ENCODE measurements at regions not wholly inside any gene's neighbourhood (a gene's known extent, or its start where the extent isn't known, plus 50 kb on each side); places are given as distances from the start of the nearest gene placed in this dataset.

DNA sequence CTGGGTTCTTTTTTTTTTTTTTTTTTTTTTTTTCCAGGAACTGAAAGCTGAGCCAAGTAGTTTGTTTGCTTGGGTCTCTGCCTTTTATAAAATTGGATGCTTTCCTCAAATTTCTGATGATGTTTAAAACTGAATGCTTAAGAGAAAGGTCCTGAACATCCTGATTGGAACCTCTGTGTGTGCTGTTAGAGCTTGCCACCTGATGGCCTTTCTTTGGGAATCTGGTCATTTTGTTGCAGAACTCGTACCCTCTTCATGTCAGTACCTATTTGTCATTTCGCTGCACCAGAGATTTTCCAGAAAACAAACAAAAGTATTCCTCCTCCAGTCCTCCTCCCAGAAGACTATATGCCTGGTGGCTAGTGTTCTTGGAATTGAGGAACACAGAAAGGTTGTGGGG is 81.2 kb upstream of the KLF12 start:
- no peak overlapping the region for H2AK5ac ChIP-seq (ENCODE audit: low read depth, low read length)
- no peak overlapping the region for H2BK20ac ChIP-seq (ENCODE audit: low read length)
- H3K56ac ChIP-seq (replicated peaks; ENCODE audit: insufficient read length, low read depth, low read length), result no peak overlapping the region
- ChIA-PET CTCF (ENCODE audit: partially characterized antibody) (no interaction called here), POLR2A (ENCODE audit: partially characterized antibody) (no interaction called here)
- H3K23ac ChIP-seq (ENCODE audit: insufficient read length), result no peak overlapping the region
- H4K20me1 ChIP-seq (replicated peaks in 1 of 2; ENCODE audit: control insufficient read depth in 1 of 2, insufficient read depth in 2 of 2, low read length in 2 of 2), result no peaks in the 10 kb centered on the region
- no peaks in the 10 kb centered on the region for H3K9me3 ChIP-seq (ENCODE audit: insufficient read depth in 2 of 2, low read depth in 1 of 2, low read length in 1 of 2)
- no peak for FAIRE-seq
- no peak overlapping the region for H2BK12ac ChIP-seq (ENCODE audit: low read depth, low read length)
- H3K9ac ChIP-seq (replicated peaks in 1 of 4; ENCODE audit: extremely low read depth in 1 of 4, low read depth in 3 of 4, low read length in 3 of 4), result no peak overlapping the region
- DNase-seq (ENCODE audit: low read depth in 1 of 2, low spot score in 2 of 2), result no peak
- H3K4ac ChIP-seq (replicated peaks; ENCODE audit: insufficient read length, low read depth, low read length), result no peak overlapping the region
- no peak overlapping the region for H4K8ac ChIP-seq (ENCODE audit: extremely low read depth, insufficient read depth, low read length)
- H4K91ac ChIP-seq (replicated peaks; ENCODE audit: insufficient read length, low read length), result no peak overlapping the region
- H2AFZ ChIP-seq (ENCODE audit: low read length), result no peak overlapping the region
- H3K23me2 ChIP-seq (ENCODE audit: low read depth, low read length), result no peaks in the 10 kb centered on the region; the same call in 1 of the 2 replicates
- no peak overlapping the region for H3K18ac ChIP-seq (ENCODE audit: extremely low read depth, low read length)
- no peaks in the 10 kb centered on the region for H3K79me1 ChIP-seq (ENCODE audit: low read depth, low read length)
- H3K4me3 ChIP-seq (ENCODE audit: extremely low read depth in 1 of 4, insufficient read depth in 2 of 4, low read depth in 3 of 4, low read length in 4 of 4), result no peak overlapping the region
- no peak overlapping the region for H2BK5ac ChIP-seq (ENCODE audit: low read depth, low read length)
- no peak overlapping the region for H3K4me2 ChIP-seq (ENCODE audit: insufficient read depth in 1 of 2, low read depth in 2 of 2, low read length in 2 of 2)
- H4K5ac ChIP-seq (ENCODE audit: insufficient read length, low read depth, low read length), result no peak overlapping the region
- no peak overlapping the region for H3K27ac ChIP-seq (ENCODE audit: low read depth, low read length)
- H3K79me2 ChIP-seq (ENCODE audit: control insufficient read depth in 1 of 2, insufficient read depth in 2 of 2, low read length in 2 of 2), result no peaks in the 10 kb centered on the region
- WGBS, 2 experiments (ENCODE audit: extremely low coverage in 1 of 2, insufficient coverage in 1 of 2, insufficient read length in 1 of 2, insufficient replicate concordance in 2 of 2, low coverage in 1 of 2, low lambda C conversion rate in 2 of 2, missing lambda C conversion rate in 1 of 2), result 91% methylated on average over 2 of the region's 2 CpGs; no CpG with 5 or more reads in 1 of the 2 experiments
- H3K27me3 ChIP-seq (replicated peaks in 1 of 4; ENCODE audit: control insufficient read depth in 3 of 4, extremely low read depth in 1 of 4, insufficient read depth in 3 of 4, low read length in 3 of 4), result no peaks in the 10 kb centered on the region
- H2BK120ac ChIP-seq (replicated peaks; ENCODE audit: low read depth, low read length), result no peak overlapping the region
- no peak overlapping the region for H2BK15ac ChIP-seq (ENCODE audit: low read length)
- no peaks in the 10 kb centered on the region for H3K4me1 ChIP-seq (replicated peaks in 1 of 4; ENCODE audit: control insufficient read depth in 3 of 4, insufficient read depth in 4 of 4, low read length in 3 of 4)
- no peak overlapping the region for H3K14ac ChIP-seq (ENCODE audit: insufficient read length)
- H3K36me3 ChIP-seq (ENCODE audit: control insufficient read depth in 2 of 4, insufficient read depth in 4 of 4, low read length in 3 of 4), result no peaks in the 10 kb centered on the region
- no peak for TF ChIP-seq HDAC2 (IDR thresholded peaks at IDR 0.05; ENCODE audit: borderline replicate concordance in 1 of 2, low read depth in 2 of 2, low read length in 2 of 2)
- no peak for TF ChIP-seq CHD1 (IDR thresholded peaks at IDR 0.05; ENCODE audit: low read depth, low read length)
- no peak for TF ChIP-seq EGR1 (IDR thresholded peaks at IDR 0.05; ENCODE audit: borderline replicate concordance, low read depth, low read length)
- TF ChIP-seq, protein P1, sequence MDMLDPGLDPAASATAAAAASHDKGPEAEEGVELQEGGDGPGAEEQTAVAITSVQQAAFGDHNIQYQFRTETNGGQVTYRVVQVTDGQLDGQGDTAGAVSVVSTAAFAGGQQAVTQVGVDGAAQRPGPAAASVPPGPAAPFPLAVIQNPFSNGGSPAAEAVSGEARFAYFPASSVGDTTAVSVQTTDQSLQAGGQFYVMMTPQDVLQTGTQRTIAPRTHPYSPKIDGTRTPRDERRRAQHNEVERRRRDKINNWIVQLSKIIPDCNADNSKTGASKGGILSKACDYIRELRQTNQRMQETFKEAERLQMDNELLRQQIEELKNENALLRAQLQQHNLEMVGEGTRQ (IDR thresholded peaks at IDR 0.05; ENCODE audit: low read length), result no peak
- no peak for TF ChIP-seq EP300 (IDR thresholded peaks at IDR 0.05; ENCODE audit: borderline replicate concordance in 1 of 2, low read depth in 2 of 2, low read length in 2 of 2)
- TF ChIP-seq POU5F1 (IDR thresholded peaks at IDR 0.05; ENCODE audit: low read depth, low read length), result no peak
- no peak for TF ChIP-seq KDM1A (IDR thresholded peaks at IDR 0.05; ENCODE audit: borderline replicate concordance, low read length)
- no peak for TF ChIP-seq POLR2A (IDR thresholded peaks at IDR 0.05; ENCODE audit: control extremely low read depth in 1 of 2, low read depth in 2 of 2, low read length in 2 of 2)
- TF ChIP-seq SUZ12 (IDR thresholded peaks at IDR 0.05; ENCODE audit: low read length), result no peak
- TF ChIP-seq RFX5 (IDR thresholded peaks at IDR 0.05; ENCODE audit: borderline replicate concordance, low read depth, low read length), result no peak
- TF ChIP-seq, protein P2, sequence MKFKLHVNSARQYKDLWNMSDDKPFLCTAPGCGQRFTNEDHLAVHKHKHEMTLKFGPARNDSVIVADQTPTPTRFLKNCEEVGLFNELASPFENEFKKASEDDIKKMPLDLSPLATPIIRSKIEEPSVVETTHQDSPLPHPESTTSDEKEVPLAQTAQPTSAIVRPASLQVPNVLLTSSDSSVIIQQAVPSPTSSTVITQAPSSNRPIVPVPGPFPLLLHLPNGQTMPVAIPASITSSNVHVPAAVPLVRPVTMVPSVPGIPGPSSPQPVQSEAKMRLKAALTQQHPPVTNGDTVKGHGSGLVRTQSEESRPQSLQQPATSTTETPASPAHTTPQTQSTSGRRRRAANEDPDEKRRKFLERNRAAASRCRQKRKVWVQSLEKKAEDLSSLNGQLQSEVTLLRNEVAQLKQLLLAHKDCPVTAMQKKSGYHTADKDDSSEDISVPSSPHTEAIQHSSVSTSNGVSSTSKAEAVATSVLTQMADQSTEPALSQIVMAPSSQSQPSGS (IDR thresholded peaks at IDR 0.05; ENCODE audit: low read length), result no peak
- TF ChIP-seq POLR2AphosphoS5 (IDR thresholded peaks at IDR 0.05; ENCODE audit: low read depth, low read length), result no peak
